ENCODE measurements at regions not wholly inside any gene's neighbourhood (a gene's known extent, or its start where the extent isn't known, plus 50 kb on each side); places are given as distances from the start of the nearest gene placed in this dataset.

GRCh38 chr2:16791496-16791895, 125.9 kb upstream of the CYRIA start:
- no peak for DNase-seq (ENCODE audit: low read depth)
- no peak overlapping the region for H3K4me3 ChIP-seq (ENCODE audit: low read depth, low read length)
- no peak for TF ChIP-seq MAX (IDR thresholded peaks at IDR 0.05; ENCODE audit: low read depth, low read length)

GRCh38 chr2:16785149-16785548, 119.5 kb upstream of the CYRIA start:
- no peak for DNase-seq (ENCODE audit: low read depth)
- TF ChIP-seq CTCF (IDR thresholded peaks at IDR 0.05; ENCODE audit: low read depth, low read length) (no peak), MYC (IDR thresholded peaks at IDR 0.05; ENCODE audit: low read depth, low read length) (no peak), POLR2A (IDR thresholded peaks at IDR 0.05; ENCODE audit: extremely low read depth, insufficient read length) (no peak), MAX (IDR thresholded peaks at IDR 0.05; ENCODE audit: low read depth, low read length) (no peak)
- no peak overlapping the region for H3K4me3 ChIP-seq (ENCODE audit: low read depth, low read length)

- no peak for DNase-seq (ENCODE audit: low read depth)
- no peak for TF ChIP-seq MYC (IDR thresholded peaks at IDR 0.05; ENCODE audit: low read depth, low read length)
- no peak for TF ChIP-seq POLR2A (IDR thresholded peaks at IDR 0.05; ENCODE audit: extremely low read depth, insufficient read length)
- no peak for TF ChIP-seq CTCF (IDR thresholded peaks at IDR 0.05; ENCODE audit: low read depth, low read length)
- TF ChIP-seq MAX (IDR thresholded peaks at IDR 0.05; ENCODE audit: low read depth, low read length), result no peak
Measured at GRCh38 chr2:16784652-16785051, 119.0 kb upstream of the CYRIA start.

GRCh38 chr2:16777123-16777870, 111.7 kb upstream of the CYRIA start:
- no peak for DNase-seq (ENCODE audit: low read depth)
- no peak overlapping the region for H3K4me3 ChIP-seq (ENCODE audit: low read depth, low read length)
- TF ChIP-seq CTCF (IDR thresholded peaks at IDR 0.05; ENCODE audit: low read depth, low read length), result no peak
- TF ChIP-seq MAX (IDR thresholded peaks at IDR 0.05; ENCODE audit: low read depth, low read length), result no peak
- no peak for TF ChIP-seq POLR2A (IDR thresholded peaks at IDR 0.05; ENCODE audit: extremely low read depth, insufficient read length)
- no peak for TF ChIP-seq MYC (IDR thresholded peaks at IDR 0.05; ENCODE audit: low read depth, low read length)

More at GRCh38 chr2:16784652-16785051, 119.0 kb upstream of the CYRIA start:
- H3K4me3 ChIP-seq (ENCODE audit: low read depth, low read length), result no peak overlapping the region

- H3K4me3 ChIP-seq (ENCODE audit: low read depth, low read length), result no peak overlapping the region
- TF ChIP-seq CTCF (IDR thresholded peaks at IDR 0.05; ENCODE audit: low read depth, low read length) (no peak), POLR2A (IDR thresholded peaks at IDR 0.05; ENCODE audit: extremely low read depth, insufficient read length) (no peak), MAX (IDR thresholded peaks at IDR 0.05; ENCODE audit: low read depth, low read length) (no peak), MYC (IDR thresholded peaks at IDR 0.05; ENCODE audit: low read depth, low read length) (no peak)
- no peak for DNase-seq (ENCODE audit: low read depth)
Measured at GRCh38 chr2:16775899-16776231, 110.2 kb upstream of the CYRIA start.

- 0 out of 2 replicates have a peak, but pooled peaks have one; percentile 34 for TF ChIP-seq MAX (IDR thresholded peaks at IDR 0.05; ENCODE audit: low read depth, low read length)
- no peak for TF ChIP-seq POLR2A (IDR thresholded peaks at IDR 0.05; ENCODE audit: extremely low read depth, insufficient read length)
- peak; percentile 43 for TF ChIP-seq CTCF (IDR thresholded peaks at IDR 0.05; ENCODE audit: low read depth, low read length)
Measured at GRCh38 chr2:16774980-16775898, 109.6 kb upstream of the CYRIA start.

More at GRCh38 chr2:16774980-16775898, 109.6 kb upstream of the CYRIA start:
- no peak overlapping the region for H3K4me3 ChIP-seq (ENCODE audit: low read depth, low read length)
- peak; percentile 51 for DNase-seq (ENCODE audit: low read depth)
